Stomach smooth muscle (tissue), 2 donors: ENCODE measurements at regions not wholly inside any gene's neighbourhood (a gene's known extent, or its start where the extent isn't known, plus 50 kb on each side); places are given as distances from the start of the nearest gene placed in this dataset.

Experiments used
- H3K27ac ChIP-seq: one replicate; pipeline ENCODE4 v1.7.0; 2013; ENCODE audit warnings: mild to moderate bottlenecking, low read length, inconsistent platforms
- H3K27me3 ChIP-seq, 2 donors: one replicate each; pipeline ENCODE4 v1.7.0; 2013; ENCODE audit warnings: low read length in 2 of 2; ENCODE audit not compliant: insufficient read depth in 2 of 2, control insufficient read depth in 1 of 2
- H3K36me3 ChIP-seq, 2 donors: one replicate each; pipeline ENCODE4 v1.7.0; 2013; ENCODE audit warnings: low read length in 2 of 2; ENCODE audit not compliant: control insufficient read depth in 2 of 2, insufficient read depth in 2 of 2
- H3K4me1 ChIP-seq: one replicate; pipeline ENCODE4 v1.7.0; 2013; ENCODE audit warnings: low read length; ENCODE audit not compliant: control insufficient read depth, insufficient read depth
- H3K4me3 ChIP-seq, 2 donors: one replicate each; pipeline ENCODE4 v1.7.0; 2013; ENCODE audit warnings: low read length in 2 of 2
- H3K9ac ChIP-seq, 2 donors: one replicate each; pipeline ENCODE4 v1.7.0; 2013; ENCODE audit warnings: low read length in 2 of 2, mild to moderate bottlenecking in 1 of 2
- H3K9me3 ChIP-seq, 2 donors: one replicate each; pipeline ENCODE4 v1.7.0; 2013; ENCODE audit warnings: low read length in 2 of 2; ENCODE audit not compliant: control insufficient read depth in 2 of 2
- donor health status: healthy.
- donor health status: Pancreatic carcinoma.

DNA sequence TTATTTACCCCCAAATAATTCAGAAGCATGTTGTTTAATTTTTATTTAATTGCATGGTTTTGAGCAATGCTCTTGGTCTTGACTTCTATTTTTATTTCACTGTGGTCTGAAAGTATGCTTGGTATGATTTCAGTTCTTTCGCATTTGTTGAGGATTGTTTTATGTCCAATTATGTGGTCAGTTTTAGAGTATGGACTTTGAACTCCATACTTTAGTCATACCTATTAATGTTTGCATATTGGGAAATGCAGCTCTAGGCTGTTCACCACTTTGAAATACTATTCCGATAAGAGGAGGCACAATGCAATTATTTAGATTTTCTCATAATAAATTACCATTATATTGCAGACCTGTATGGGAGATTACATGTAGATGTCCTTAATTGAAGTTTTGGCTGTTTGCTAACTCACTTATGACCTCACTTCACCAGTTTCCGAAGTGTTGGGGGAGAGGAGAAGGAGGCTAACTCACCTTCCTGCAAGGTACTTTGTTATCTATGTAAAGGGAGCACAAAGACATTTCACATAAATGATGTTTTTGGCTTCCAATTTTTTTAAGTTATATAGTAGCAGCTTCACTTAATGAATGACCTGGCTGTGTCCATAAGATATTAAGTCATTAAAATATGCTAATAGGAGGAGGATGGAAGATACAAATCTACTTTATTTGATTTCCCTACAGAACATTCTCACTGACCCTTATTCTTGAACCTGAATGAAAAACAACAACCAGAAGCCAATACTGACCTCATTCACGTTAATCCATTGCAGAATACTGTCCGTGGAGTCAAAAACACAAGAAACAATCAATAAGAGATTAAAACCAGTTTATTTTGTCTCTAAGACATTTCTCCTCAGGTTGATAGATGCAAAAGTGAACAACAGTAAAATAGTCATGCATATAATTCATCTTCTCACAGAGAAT lies 970.3 kb upstream of the ARRDC3 start:
- Histone ChIP-seq H3K9me3 (no peaks in the 10 kb centered on the region), H3K27ac (no peak overlapping the region)

GRCh38 chr5:92337772-92338234 lies 954.7 kb upstream of the ARRDC3 start:
- H3K36me3 ChIP-seq = no peaks in the 10 kb centered on the region
- no peaks in the 10 kb centered on the region for H3K4me1 ChIP-seq
- H3K27me3 ChIP-seq = no peaks in the 10 kb centered on the region
- no peak overlapping the region for H3K27ac ChIP-seq
- no peaks in the 10 kb centered on the region for H3K9me3 ChIP-seq
- H3K4me3 ChIP-seq = no peak overlapping the region
- no peak overlapping the region for H3K9ac ChIP-seq

More for the DNA sequence above, 970.3 kb upstream of the ARRDC3 start:
- Histone ChIP-seq H3K9ac (no peak overlapping the region), H3K36me3 (no peaks in the 10 kb centered on the region), H3K4me1 (no peaks in the 10 kb centered on the region), H3K4me3 (no peak overlapping the region), H3K27me3 (no peaks in the 10 kb centered on the region)

DNA sequence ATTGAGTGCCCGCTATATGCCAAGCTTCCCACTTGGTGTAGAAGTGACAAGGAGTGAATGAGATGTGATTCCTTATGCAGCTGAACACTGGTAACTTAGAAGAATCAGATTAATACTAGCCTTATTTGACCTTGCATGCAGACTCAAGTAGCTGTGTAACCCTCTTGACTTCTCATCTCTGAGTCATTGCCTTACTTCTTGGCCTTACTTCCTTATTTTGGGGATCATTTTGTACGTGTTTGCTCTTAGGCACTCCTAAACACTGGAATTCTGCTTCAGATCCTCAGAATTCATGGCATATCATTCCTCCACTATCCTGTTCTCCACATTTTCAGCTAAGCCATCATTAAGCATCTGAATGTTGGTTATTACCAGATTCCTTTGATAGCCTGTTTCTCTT lies 948.9 kb upstream of the ARRDC3 start:
- H3K36me3 ChIP-seq = no peaks in the 10 kb centered on the region
- no peaks in the 10 kb centered on the region for H3K4me1 ChIP-seq
- no peaks in the 10 kb centered on the region for H3K27me3 ChIP-seq
- no peaks in the 10 kb centered on the region for H3K9me3 ChIP-seq
- no peak overlapping the region for H3K27ac ChIP-seq
- no peak overlapping the region for H3K9ac ChIP-seq
- no peak overlapping the region for H3K4me3 ChIP-seq

GRCh38 chr5:92330365-92330764 lies 947.2 kb upstream of the ARRDC3 start:
- no peaks in the 10 kb centered on the region for H3K27me3 ChIP-seq
- no peaks in the 10 kb centered on the region for H3K9me3 ChIP-seq
- no peak overlapping the region for H3K27ac ChIP-seq
- H3K4me3 ChIP-seq = no peak overlapping the region
- H3K4me1 ChIP-seq = no peaks in the 10 kb centered on the region
- no peaks in the 10 kb centered on the region for H3K36me3 ChIP-seq
- H3K9ac ChIP-seq = no peak overlapping the region

- H3K36me3 ChIP-seq = no peaks in the 10 kb centered on the region
- H3K9me3 ChIP-seq = no peaks in the 10 kb centered on the region
- H3K27me3 ChIP-seq = no peaks in the 10 kb centered on the region
- H3K27ac ChIP-seq = no peak overlapping the region
- H3K4me1 ChIP-seq = no peaks in the 10 kb centered on the region
- H3K9ac ChIP-seq = no peak overlapping the region
- no peak overlapping the region for H3K4me3 ChIP-seq
Observed at GRCh38 chr5:92329759-92330158, 946.6 kb upstream of the ARRDC3 start.

DNA sequence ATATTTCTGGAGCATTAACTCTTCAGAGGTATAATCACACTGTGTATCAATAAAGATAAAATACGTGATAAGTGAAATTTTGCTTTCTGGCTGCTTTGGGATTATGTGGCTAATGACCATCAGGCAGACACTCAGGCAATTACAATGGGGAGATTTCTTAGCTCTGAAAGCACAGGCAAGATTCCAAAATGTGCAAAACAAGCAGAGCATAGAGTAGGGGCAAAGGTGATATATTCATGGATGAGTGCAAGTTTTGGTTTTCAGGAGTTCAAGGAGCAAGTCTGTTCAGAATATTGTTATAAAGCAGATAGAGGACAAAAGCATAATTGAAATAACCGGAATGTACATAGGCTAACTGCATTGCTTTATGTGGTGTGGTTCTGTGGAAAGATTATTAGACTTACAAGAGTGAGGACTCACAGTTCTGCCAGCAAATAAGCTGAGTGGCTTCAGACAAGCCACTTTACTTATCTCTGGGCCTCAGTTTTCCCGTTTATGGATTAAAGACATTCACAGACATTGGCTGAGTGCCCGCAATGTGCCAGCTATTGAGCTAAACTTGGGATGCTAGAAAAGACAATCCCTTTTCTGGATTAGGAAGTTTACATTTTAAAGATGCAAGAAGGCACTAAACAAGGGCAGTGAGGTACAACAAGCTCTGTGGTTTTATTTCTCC lies 945.6 kb upstream of the ARRDC3 start:
- Histone ChIP-seq H3K4me1 (no peaks in the 10 kb centered on the region), H3K27ac (no peak overlapping the region), H3K9ac (no peak overlapping the region), H3K36me3 (no peaks in the 10 kb centered on the region), H3K27me3 (no peaks in the 10 kb centered on the region), H3K9me3 (no peaks in the 10 kb centered on the region), H3K4me3 (no peak overlapping the region)

GRCh38 chr5:92320446-92320845 lies 937.3 kb upstream of the ARRDC3 start:
- Histone ChIP-seq H3K4me3 (no peak overlapping the region), H3K4me1 (no peaks in the 10 kb centered on the region), H3K27me3 (no peaks in the 10 kb centered on the region), H3K36me3 (no peaks in the 10 kb centered on the region), H3K27ac (no peak overlapping the region), H3K9ac (no peak overlapping the region), H3K9me3 (no peaks in the 10 kb centered on the region)

GRCh38 chr5:92313385-92313784 lies 930.3 kb upstream of the ARRDC3 start:
- H3K36me3 ChIP-seq = no peaks in the 10 kb centered on the region
- H3K4me3 ChIP-seq = no peak overlapping the region
- no peak overlapping the region for H3K27ac ChIP-seq
- no peaks in the 10 kb centered on the region for H3K9me3 ChIP-seq
- no peaks in the 10 kb centered on the region for H3K4me1 ChIP-seq
- H3K9ac ChIP-seq = no peak overlapping the region
- H3K27me3 ChIP-seq = no peaks in the 10 kb centered on the region

GRCh38 chr5:92309336-92309991 lies 926.3 kb upstream of the ARRDC3 start:
- Histone ChIP-seq H3K27me3 (no peaks in the 10 kb centered on the region), H3K36me3 (no peaks in the 10 kb centered on the region), H3K4me1 (no peaks in the 10 kb centered on the region), H3K27ac (no peak overlapping the region), H3K9me3 (no peaks in the 10 kb centered on the region), H3K9ac (no peak overlapping the region), H3K4me3 (no peak overlapping the region)

DNA sequence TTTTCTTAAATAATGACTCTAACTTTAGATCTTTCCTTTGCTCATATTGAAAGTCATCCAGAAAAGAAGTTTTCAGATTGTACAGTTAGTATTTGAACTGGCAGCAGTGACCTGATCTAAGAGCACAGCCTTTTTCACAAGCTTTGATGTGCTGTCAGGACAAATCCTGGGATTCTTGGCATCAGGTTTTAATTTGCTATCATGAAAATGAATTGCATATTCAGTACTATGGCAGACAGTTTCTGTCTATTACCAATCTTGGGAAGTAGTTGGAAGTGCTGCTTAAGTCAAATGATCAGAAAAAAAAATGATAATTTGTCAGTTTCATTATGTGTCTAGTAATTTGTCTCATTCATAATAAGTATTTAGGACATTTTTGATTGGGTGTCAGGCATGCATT lies 925.6 kb upstream of the ARRDC3 start:
- H3K4me3 ChIP-seq = no peak overlapping the region
- H3K27ac ChIP-seq = no peak overlapping the region
- no peak overlapping the region for H3K9ac ChIP-seq
- H3K27me3 ChIP-seq = no peaks in the 10 kb centered on the region
- H3K36me3 ChIP-seq = no peaks in the 10 kb centered on the region
- no peaks in the 10 kb centered on the region for H3K9me3 ChIP-seq
- H3K4me1 ChIP-seq = no peaks in the 10 kb centered on the region
